ENCODE measurements at regions not wholly inside any gene's neighbourhood (a gene's known extent, or its start where the extent isn't known, plus 50 kb on each side); places are given as distances from the start of the nearest gene placed in this dataset.

DNA sequence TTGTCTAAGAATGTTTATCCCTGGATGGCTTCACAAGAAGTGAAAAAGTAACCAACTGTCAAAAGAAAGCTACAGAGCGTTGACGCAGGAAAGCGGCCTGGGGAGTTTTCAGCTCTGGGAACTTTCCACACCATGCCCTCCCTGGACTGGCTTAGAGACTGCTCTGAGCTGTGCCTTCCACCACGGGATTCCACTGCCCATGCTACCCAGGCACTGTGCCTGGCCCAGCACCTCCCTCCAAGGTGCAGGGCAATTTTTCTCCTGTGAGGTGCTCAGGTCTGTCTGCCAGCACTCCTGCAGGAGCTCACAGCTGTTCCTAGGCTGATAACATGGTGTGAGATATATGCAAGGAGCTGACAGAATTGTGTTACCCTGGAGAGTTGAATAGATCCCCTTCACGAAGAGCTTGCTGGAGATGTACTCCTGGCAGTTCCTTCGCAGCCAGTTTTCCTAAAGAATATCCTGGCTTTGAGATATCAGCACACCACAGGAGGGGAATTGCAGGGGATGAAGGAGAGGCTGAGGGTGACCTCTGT, 258.3 kb upstream of the B3GAT1 start:
- no peak overlapping the region for H3K4me3 ChIP-seq (ENCODE audit: control insufficient read depth, low read depth, low read length)
- DNase-seq (ENCODE audit: low read depth): no peak
- TF ChIP-seq, protein P1, sequence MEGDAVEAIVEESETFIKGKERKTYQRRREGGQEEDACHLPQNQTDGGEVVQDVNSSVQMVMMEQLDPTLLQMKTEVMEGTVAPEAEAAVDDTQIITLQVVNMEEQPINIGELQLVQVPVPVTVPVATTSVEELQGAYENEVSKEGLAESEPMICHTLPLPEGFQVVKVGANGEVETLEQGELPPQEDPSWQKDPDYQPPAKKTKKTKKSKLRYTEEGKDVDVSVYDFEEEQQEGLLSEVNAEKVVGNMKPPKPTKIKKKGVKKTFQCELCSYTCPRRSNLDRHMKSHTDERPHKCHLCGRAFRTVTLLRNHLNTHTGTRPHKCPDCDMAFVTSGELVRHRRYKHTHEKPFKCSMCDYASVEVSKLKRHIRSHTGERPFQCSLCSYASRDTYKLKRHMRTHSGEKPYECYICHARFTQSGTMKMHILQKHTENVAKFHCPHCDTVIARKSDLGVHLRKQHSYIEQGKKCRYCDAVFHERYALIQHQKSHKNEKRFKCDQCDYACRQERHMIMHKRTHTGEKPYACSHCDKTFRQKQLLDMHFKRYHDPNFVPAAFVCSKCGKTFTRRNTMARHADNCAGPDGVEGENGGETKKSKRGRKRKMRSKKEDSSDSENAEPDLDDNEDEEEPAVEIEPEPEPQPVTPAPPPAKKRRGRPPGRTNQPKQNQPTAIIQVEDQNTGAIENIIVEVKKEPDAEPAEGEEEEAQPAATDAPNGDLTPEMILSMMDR (IDR thresholded peaks at IDR 0.05; ENCODE audit: control insufficient read depth, insufficient read depth, low read depth, low read length, missing control alignments): no peak

DNA sequence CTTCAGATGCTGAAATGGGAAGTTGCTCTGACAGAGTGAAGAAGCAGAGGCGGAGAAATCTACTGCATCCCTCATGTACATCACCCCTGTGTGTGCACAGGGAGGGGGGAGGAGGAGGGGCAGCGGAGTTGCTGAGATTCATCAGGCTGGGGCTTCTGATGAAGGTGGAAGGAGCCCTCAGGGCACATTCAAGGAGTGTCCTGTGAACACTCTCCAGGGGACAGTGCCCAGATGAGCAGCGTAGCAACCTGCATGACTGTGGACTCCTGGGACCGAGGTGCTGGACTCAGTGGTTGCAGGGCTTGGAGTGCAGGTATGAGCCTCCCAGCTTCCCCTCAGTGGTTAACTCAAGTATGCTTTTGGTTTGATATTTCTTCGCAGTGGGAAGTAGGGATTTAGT, 257.8 kb upstream of the B3GAT1 start:
- TF ChIP-seq, protein P1 (IDR thresholded peaks at IDR 0.05; ENCODE audit: control insufficient read depth, insufficient read depth, low read depth, low read length, missing control alignments): no peak
- H3K4me3 ChIP-seq (ENCODE audit: control insufficient read depth, low read depth, low read length): no peak overlapping the region
- DNase-seq (ENCODE audit: low read depth): no peak

DNA sequence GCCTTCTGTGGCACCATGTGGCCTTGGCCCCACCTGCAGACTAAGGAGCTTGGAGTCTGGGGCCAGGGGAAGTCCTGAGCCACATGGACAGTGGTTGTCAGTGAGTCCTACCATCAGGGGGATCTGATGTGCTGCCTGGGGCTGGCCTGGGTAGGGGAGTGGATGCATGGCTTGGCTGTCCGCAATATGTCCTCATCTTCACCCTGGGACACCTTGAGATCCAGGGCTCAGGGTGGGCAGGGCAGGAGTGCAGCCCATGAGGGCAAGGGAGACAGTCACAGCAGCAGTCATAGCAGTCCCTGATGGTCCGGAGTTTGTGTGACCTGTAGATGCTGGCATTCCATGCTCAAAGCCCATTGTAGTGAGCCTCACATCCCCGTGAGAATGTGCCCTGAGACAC, 256.8 kb upstream of the B3GAT1 start:
- TF ChIP-seq, protein P1 (IDR thresholded peaks at IDR 0.05; ENCODE audit: control insufficient read depth, insufficient read depth, low read depth, low read length, missing control alignments): no peak
- DNase-seq (ENCODE audit: low read depth): no peak
- H3K4me3 ChIP-seq (ENCODE audit: control insufficient read depth, low read depth, low read length): no peak overlapping the region

DNA sequence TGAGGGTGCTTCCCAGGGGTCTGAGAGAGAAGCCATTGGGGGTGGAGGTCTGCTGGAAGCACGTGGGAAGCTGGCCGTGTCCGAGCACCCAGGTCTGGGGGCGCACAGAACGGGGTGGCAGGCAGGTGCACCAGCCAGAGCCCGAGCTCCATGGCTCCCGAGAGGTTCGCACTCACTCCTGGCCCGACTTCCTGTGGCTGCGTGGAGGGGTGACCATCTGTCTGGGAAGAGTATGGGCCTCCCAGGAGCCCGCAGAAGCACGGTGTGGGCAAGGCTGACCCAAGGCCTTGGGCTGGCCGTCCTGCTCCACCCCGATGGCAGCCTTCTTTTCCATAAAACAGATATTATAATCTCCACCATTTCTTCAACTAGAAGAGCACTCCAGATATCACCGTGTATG, 256.0 kb upstream of the B3GAT1 start:
- TF ChIP-seq, protein P1 (IDR thresholded peaks at IDR 0.05; ENCODE audit: control insufficient read depth, insufficient read depth, low read depth, low read length, missing control alignments): no peak
- H3K4me3 ChIP-seq (ENCODE audit: control insufficient read depth, low read depth, low read length): no peak overlapping the region
- DNase-seq (ENCODE audit: low read depth): no peak

DNA sequence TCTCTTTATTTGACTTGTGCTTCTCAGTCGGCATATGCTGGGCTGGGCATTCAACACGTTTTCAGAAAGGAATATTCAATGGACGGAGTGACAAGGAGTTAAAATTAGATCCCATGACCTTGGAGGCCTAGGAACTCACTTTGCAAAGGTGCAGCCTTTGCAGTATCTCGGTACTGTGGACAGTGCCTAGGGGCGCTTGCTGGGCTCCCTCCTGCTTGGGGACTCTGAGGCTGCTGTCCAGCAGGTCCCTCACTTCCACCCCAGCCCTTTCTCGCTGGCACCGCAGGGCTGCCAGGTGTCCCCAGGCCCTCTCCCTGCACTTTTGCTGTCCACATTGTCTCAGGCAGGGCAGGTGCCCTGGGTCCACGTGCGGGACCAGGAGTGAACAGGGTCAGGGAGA, 255.5 kb upstream of the B3GAT1 start:
- H3K4me3 ChIP-seq (ENCODE audit: control insufficient read depth, low read depth, low read length): no peak overlapping the region
- TF ChIP-seq, protein P1 (IDR thresholded peaks at IDR 0.05; ENCODE audit: control insufficient read depth, insufficient read depth, low read depth, low read length, missing control alignments): no peak
- DNase-seq (ENCODE audit: low read depth): no peak

DNA sequence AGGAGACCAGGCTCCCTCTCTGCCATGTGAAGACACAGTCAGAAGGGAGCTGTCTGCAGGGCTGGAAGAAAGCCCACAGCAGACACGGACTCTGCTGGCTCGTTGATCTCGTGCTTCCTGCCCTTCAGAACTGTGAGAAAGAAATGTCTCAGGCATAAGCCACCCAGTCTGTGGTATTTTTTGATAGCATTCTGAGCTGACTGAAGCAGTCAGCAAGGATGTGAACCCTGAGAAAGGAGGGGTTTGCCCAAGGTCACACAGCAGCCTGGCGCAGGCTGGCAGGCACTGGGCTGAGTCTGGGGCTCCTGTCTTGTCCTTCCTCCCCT, 255.1 kb upstream of the B3GAT1 start:
- TF ChIP-seq, protein P1 (IDR thresholded peaks at IDR 0.05; ENCODE audit: control insufficient read depth, insufficient read depth, low read depth, low read length, missing control alignments): no peak
- H3K4me3 ChIP-seq (ENCODE audit: control insufficient read depth, low read depth, low read length): no peak overlapping the region
- no peak for DNase-seq (ENCODE audit: low read depth)

All from AG09309 (cell line).